ENCODE measurements at regions not wholly inside any gene's neighbourhood (a gene's known extent, or its start where the extent isn't known, plus 50 kb on each side); places are given as distances from the start of the nearest gene placed in this dataset.

DNA sequence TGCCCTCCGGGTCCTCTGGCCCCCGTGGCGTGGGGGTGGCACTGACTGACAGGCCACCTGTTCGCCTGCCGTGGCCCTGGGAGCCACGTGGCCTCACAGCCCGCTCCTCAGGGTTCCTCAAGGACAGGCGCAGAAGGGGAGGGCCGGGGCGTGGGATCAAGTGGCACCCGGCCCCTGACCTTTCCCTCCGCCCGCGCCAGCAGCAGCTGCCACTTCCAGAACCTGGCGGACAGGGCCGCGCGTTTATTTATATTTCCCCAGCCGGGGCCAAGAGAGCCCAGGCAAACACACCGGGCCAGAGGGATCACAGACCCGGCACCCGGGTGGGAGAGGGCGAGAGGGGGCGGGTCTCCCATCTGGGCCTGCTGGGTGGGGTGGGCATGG, 92.6 kb downstream of the RFLNA start:
- Histone ChIP-seq H3K4me1 (peaks cover 0 to 93% (median 83%) of the 10 kb centered on the region in 4 donors), H3K27me3 (no peaks in the 10 kb centered on the region), H3K27ac (peak overlapping the region; percentile 94 to 99 (median 96)), H3K9me3 (no peaks in the 10 kb centered on the region), H3K4me3 (peak overlapping the region; percentile 4 to 61 (median 57)), H3K36me3 (peaks cover 0 to 29% (median 11%) of the 10 kb centered on the region in 4 donors)
- peak in 1 of 4 donors; percentile 27 for TF ChIP-seq POLR2AphosphoS5 (IDR thresholded peaks at IDR 0.05)
- TF ChIP-seq EP300 (IDR thresholded peaks at IDR 0.05) = no peak
- DNase-seq = no peak
- intact Hi-C loops (cut with DNase I) = loop anchor here (10.0 kb wide), 1 partner anchor 527 kb away; the partner anchor contains the start of gene UBC
- 66 to 76% methylated on average over 24 of the region's 24 CpGs for WGBS, 2 donors

DNA sequence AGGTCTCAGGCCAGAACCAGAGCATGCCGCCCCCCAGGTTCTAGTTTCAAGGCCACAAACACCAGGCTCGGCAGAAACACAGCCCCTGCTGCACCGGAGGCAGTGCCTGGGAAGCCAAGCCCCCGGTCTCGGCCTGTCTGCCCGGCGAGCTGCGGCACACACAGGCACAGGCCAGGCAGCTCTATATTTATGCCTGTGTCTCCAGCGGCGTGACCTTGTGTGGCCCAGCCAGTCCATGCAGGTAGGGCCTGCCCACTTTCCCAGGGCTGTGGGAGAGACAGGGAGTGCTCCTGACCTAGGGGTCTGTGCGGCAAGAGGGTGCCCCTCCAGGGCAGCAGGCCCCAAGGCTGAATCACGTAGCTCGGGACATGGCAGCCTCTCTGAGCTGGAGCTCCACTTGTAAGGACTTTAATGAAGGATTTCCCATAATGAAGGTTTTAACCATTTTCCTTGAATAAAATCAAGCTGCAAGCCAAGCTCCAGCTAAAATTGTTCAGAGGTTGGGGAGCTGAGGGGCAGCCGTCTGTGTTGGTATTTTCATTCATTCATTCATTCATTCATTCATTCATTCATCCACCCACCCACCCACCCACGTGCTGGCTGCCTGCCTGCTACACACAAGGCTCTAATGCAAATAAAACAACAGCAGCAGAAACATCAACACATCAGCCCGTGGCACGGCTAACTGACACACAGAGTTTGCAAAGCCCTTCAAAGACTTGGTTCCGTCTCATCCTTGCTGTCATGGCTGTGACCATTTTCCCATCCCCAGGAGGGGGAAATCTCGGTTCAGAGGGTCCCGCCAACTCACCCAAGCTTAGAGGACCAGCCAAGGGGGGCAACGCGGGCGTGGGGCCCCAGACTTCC, 92.0 kb downstream of the RFLNA start:
- peaks cover 0 to 29% (median 11%) of the 10 kb centered on the region in 4 donors for H3K36me3 ChIP-seq
- H3K27ac ChIP-seq = peak overlapping the region; percentile 94 to 99 (median 96)
- 80 to 81% methylated on average over 23 of the region's 23 CpGs for WGBS, 2 donors
- TF ChIP-seq, protein P1, sequence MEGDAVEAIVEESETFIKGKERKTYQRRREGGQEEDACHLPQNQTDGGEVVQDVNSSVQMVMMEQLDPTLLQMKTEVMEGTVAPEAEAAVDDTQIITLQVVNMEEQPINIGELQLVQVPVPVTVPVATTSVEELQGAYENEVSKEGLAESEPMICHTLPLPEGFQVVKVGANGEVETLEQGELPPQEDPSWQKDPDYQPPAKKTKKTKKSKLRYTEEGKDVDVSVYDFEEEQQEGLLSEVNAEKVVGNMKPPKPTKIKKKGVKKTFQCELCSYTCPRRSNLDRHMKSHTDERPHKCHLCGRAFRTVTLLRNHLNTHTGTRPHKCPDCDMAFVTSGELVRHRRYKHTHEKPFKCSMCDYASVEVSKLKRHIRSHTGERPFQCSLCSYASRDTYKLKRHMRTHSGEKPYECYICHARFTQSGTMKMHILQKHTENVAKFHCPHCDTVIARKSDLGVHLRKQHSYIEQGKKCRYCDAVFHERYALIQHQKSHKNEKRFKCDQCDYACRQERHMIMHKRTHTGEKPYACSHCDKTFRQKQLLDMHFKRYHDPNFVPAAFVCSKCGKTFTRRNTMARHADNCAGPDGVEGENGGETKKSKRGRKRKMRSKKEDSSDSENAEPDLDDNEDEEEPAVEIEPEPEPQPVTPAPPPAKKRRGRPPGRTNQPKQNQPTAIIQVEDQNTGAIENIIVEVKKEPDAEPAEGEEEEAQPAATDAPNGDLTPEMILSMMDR (IDR thresholded peaks at IDR 0.05) = no peak
- TF ChIP-seq POLR2A (IDR thresholded peaks at IDR 0.05) = no peak
- peak in 1 of 4 donors; percentile 4 for TF ChIP-seq POLR2AphosphoS5 (IDR thresholded peaks at IDR 0.05)
- H3K4me1 ChIP-seq = peaks cover 0 to 93% (median 83%) of the 10 kb centered on the region in 4 donors
- H3K27me3 ChIP-seq = no peaks in the 10 kb centered on the region
- no peak for DNase-seq
- no peaks in the 10 kb centered on the region for H3K9me3 ChIP-seq
- H3K4me3 ChIP-seq = peak overlapping the region; percentile 4 to 61 (median 57)
- intact Hi-C loops (cut with DNase I) = loop anchor here (10.0 kb wide), 1 partner anchor 528 kb away; the partner anchor contains the start of gene UBC

DNA sequence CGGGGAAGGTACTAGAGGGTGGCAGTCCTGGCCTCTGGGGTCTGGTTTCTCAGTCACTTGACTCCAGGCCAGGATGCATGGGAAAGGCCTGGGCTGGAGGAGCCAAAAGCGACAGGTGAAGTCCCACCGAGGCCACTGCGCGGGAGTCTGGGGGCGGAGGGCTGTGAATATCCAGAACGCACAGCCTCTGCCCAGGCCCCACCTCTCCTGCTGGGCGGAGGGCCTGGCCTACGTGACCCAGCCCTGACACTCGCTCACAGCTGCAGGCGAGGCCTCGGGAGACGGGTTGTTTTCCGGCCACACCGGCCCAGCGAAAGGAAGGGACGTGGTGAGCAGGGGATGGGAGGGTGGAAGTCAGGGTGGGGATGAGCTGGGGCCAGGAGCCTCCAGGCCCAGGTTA, 91.2 kb downstream of the RFLNA start:
- Histone ChIP-seq H3K4me3 (peak overlapping the region in 1 of 4 donors; percentile 60), H3K27ac (peak overlapping the region; percentile 94 to 99 (median 96)), H3K9me3 (no peaks in the 10 kb centered on the region), H3K36me3 (peaks cover 0 to 29% (median 11%) of the 10 kb centered on the region in 4 donors), H3K27me3 (no peaks in the 10 kb centered on the region), H3K4me1 (peaks cover 0 to 93% (median 83%) of the 10 kb centered on the region in 4 donors)
- no peak for DNase-seq
- intact Hi-C loops (cut with DNase I) = loop anchor here (10.0 kb wide), 1 partner anchor 529 kb away; the partner anchor contains the start of gene UBC
- WGBS, 2 donors = 78 to 83% methylated on average over 17 of the region's 17 CpGs
- TF ChIP-seq POLR2AphosphoS5 (IDR thresholded peaks at IDR 0.05) = peak in 2 of 4 donors; percentile 5 to 6
- no peak for TF ChIP-seq POLR2A (IDR thresholded peaks at IDR 0.05)

DNA sequence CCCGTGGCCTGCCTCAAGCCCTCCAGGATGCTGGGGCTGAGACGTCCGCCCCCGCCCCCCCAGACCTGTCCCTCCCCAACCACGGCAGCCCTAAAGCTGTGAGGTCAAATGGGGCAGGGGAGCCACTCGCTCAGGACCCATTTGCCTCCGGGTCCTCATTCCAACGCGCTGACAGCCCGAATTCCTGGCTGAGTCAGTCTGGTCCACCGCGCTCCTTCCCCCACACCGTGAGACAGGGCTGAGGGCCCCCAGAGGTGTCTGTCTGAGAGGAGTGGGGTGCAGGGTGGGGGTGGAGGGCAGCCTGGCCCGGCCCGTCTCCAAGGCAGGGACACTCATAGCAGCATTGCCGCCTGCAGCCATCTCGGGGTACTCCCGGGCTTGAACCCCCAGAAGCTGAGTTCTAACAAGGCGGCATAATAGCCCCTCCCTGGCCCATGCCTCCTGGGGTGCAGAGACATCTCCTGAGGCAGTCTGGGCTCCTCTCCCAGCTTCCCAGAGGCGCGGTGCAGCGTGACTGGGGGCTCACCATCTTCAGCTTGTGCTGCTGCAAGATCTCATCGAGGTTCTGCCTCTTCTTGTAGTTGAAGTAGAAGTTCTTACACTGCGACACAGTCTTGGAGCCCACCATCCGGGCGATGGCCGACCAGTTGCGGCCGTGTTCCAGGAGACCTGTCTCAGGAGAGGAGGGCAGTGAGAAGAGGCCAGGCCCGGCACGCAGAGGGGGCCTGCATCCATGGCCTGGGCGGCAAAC, 90.5 kb downstream of the RFLNA start:
- intact Hi-C loops (cut with DNase I) = loop anchor here (10.0 kb wide), 1 partner anchor 529 kb away; the partner anchor contains the start of gene UBC
- Histone ChIP-seq H3K4me1 (peaks cover 0 to 93% (median 83%) of the 10 kb centered on the region in 4 donors), H3K36me3 (peaks cover 0 to 29% (median 11%) of the 10 kb centered on the region in 4 donors), H3K9me3 (no peaks in the 10 kb centered on the region), H3K27me3 (no peaks in the 10 kb centered on the region), H3K27ac (peak overlapping the region; percentile 94 to 99 (median 96)), H3K4me3 (no peak overlapping the region)
- 92 to 94% methylated on average over 32 of the region's 32 CpGs for WGBS, 2 donors
- DNase-seq = no peak
- TF ChIP-seq POLR2A (IDR thresholded peaks at IDR 0.05) = no peak
- TF ChIP-seq, protein P1 (IDR thresholded peaks at IDR 0.05) = no peak
- no peak for TF ChIP-seq EP300 (IDR thresholded peaks at IDR 0.05)
- no peak for TF ChIP-seq POLR2AphosphoS5 (IDR thresholded peaks at IDR 0.05)

DNA sequence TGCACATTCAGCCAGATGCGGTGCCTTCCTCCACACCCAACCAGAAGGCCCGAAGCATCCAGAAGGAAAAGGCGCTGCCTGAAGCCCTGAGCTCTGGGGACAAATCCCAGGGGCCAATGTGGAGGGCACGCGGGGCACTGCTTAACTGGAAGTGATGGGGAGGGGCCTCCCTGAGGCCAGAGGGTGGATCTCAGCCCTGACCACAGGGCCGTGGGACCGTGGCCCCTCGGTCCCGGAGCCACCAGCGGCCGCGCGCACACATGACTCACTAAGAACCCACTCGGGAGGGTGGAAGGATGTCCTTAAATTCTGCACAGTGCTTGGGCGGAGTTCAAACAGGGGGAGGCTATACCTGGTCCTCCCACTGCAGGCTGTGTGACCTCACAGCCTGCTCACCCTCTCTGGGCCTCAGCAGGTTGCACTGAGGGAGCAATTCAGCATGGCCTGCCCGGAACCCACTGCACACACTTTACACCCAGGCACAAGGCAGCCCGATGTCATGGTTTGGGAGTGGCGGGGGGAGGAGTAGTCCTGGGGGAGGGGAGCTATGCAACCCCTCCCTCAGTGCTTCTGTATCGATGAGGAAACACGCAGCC, 89.5 kb downstream of the RFLNA start:
- TF ChIP-seq EP300 (IDR thresholded peaks at IDR 0.05) (no peak), POLR2AphosphoS5 (IDR thresholded peaks at IDR 0.05) (no peak), POLR2A (IDR thresholded peaks at IDR 0.05) (no peak)
- TF ChIP-seq, protein P1 (IDR thresholded peaks at IDR 0.05) = no peak
- no peaks in the 10 kb centered on the region for H3K27me3 ChIP-seq
- intact Hi-C loops (cut with DNase I) = loop anchor here (5.0 to 10.0 kb wide), 3 partner anchors 133 to 530 kb away; partner anchors contain the start of genes NCOR2 and UBC
- 92 to 93% methylated on average over 20 of the region's 20 CpGs for WGBS, 2 donors
- H3K4me3 ChIP-seq = no peak overlapping the region
- peaks cover 0 to 93% (median 83%) of the 10 kb centered on the region in 4 donors for H3K4me1 ChIP-seq
- H3K9me3 ChIP-seq = no peaks in the 10 kb centered on the region
- DNase-seq = no peak
- peaks cover 0 to 29% (median 11%) of the 10 kb centered on the region in 4 donors for H3K36me3 ChIP-seq
- H3K27ac ChIP-seq = peak overlapping the region; percentile 94 to 99 (median 96)
